Mesendoderm (in vitro differentiated cells): ENCODE measurements at regions not wholly inside any gene's neighbourhood (a gene's known extent, or its start where the extent isn't known, plus 50 kb on each side); places are given as distances from the start of the nearest gene placed in this dataset.

Experiments
- DNase-seq: peaks from one replicate; pipeline ENCODE4 v3.0.0; 2013
- H2AK5ac ChIP-seq: 2 replicates; pipeline ENCODE4 v1.6.1; 2013; ENCODE audit warnings: low read length, inconsistent platforms
- H2BK120ac ChIP-seq: 2 replicates; pipeline ENCODE4 v1.6.1; 2013; ENCODE audit warnings: low read depth, mild to moderate bottlenecking, low read length, moderate library complexity, mixed read lengths
- H2BK15ac ChIP-seq: replicated peaks from 2 replicates; pipeline ENCODE4 v1.6.1; 2013; ENCODE audit warnings: low read depth, mild to moderate bottlenecking, moderate library complexity
- H2BK5ac ChIP-seq: 2 replicates; pipeline ENCODE4 v1.6.1; 2013; ENCODE audit warnings: low read length, inconsistent platforms
- H3K18ac ChIP-seq: 2 replicates; pipeline ENCODE4 v1.6.1; 2013; ENCODE audit warnings: mild to moderate bottlenecking, low read length, mixed read lengths
- H3K23ac ChIP-seq: one replicate; pipeline ENCODE4 v1.6.1; 2013; ENCODE audit warnings: low read length
- H3K27ac ChIP-seq: 2 replicates; pipeline ENCODE4 v1.5.1; 2013; ENCODE audit warnings: low read depth, mild to moderate bottlenecking, inconsistent platforms, low read length, moderate library complexity
- H3K27me3 ChIP-seq: 2 replicates; pipeline ENCODE4 v1.6.1; 2013; ENCODE audit warnings: low read length, control low read depth, mild to moderate bottlenecking, inconsistent platforms; ENCODE audit not compliant: insufficient read depth, poor library complexity
- H3K36me3 ChIP-seq: 2 replicates; pipeline ENCODE4 v1.6.1; 2013; ENCODE audit warnings: low read length, inconsistent platforms; ENCODE audit not compliant: control insufficient read depth, insufficient read depth
- H3K4ac ChIP-seq: one replicate; pipeline ENCODE4 v1.6.1; 2013; ENCODE audit warnings: low read depth, mild to moderate bottlenecking, low read length, moderate library complexity
- H3K4me1 ChIP-seq: 2 replicates; pipeline ENCODE4 v1.6.1; 2013; ENCODE audit warnings: low read depth, low read length, inconsistent platforms; ENCODE audit not compliant: control insufficient read depth
- H3K4me2 ChIP-seq: 2 replicates; pipeline ENCODE4 v1.6.1; 2013; ENCODE audit warnings: low read length
- H3K4me3 ChIP-seq: 2 replicates; pipeline ENCODE4 v1.5.1; 2013; ENCODE audit warnings: mild to moderate bottlenecking, low read length
- H3K56ac ChIP-seq: one replicate; pipeline ENCODE4 v1.6.1; 2013; ENCODE audit warnings: low read length
- H3K79me1 ChIP-seq: 2 replicates; pipeline ENCODE4 v1.6.1; 2013; ENCODE audit warnings: low read length, inconsistent platforms
- H3K79me2 ChIP-seq: 2 replicates; pipeline ENCODE4 v1.6.1; 2013; ENCODE audit warnings: mild to moderate bottlenecking, low read length; ENCODE audit not compliant: control insufficient read depth, insufficient read depth
- H3K9ac ChIP-seq: 2 replicates; pipeline ENCODE4 v1.6.1; 2013; ENCODE audit warnings: low read length, inconsistent platforms
- H4K5ac ChIP-seq: one replicate; pipeline ENCODE4 v1.6.1; 2013; ENCODE audit warnings: low read length
- H4K8ac ChIP-seq: one replicate; pipeline ENCODE4 v1.6.1; 2013; ENCODE audit warnings: low read depth, mild to moderate bottlenecking, control low read depth, low read length, moderate library complexity
- WGBS: extraction: QIAGEN DNeasy Blood & Tissue Kit; methylation state at CpG from one replicate; pipeline ENCODE4 v1.1.7; 2013; ENCODE audit warnings: low lambda C conversion rate, missing lambda C conversion rate; ENCODE audit not compliant: insufficient coverage; ENCODE audit errors: extremely low coverage; 5-methylcytosine and 5-hydroxymethylcytosine counted together

GRCh38 chr14:51145246-51145645 is 50.3 kb upstream of the TRIM9 start:
- no peak overlapping the region for H2BK120ac ChIP-seq
- no peak overlapping the region for H3K9ac ChIP-seq
- H3K4me2 ChIP-seq = no peak overlapping the region
- H3K56ac ChIP-seq = no peak overlapping the region
- H3K79me1 ChIP-seq = no peaks in the 10 kb centered on the region
- WGBS = no CpG with 5 or more reads among the region's 2 CpGs
- H4K8ac ChIP-seq = no peak overlapping the region
- no peak overlapping the region for H4K5ac ChIP-seq
- no peak overlapping the region for H2BK5ac ChIP-seq
- H3K4me3 ChIP-seq = no peak overlapping the region
- no peak overlapping the region for H3K27ac ChIP-seq
- H3K18ac ChIP-seq = no peak overlapping the region
- no peaks in the 10 kb centered on the region for H3K79me2 ChIP-seq
- no peaks in the 10 kb centered on the region for H3K36me3 ChIP-seq
- no peak overlapping the region for H2BK15ac ChIP-seq
- H3K23ac ChIP-seq = no peak overlapping the region
- H3K27me3 ChIP-seq = no peaks in the 10 kb centered on the region
- H3K4ac ChIP-seq = no peak overlapping the region
- no peak for DNase-seq
- no peaks in the 10 kb centered on the region for H3K4me1 ChIP-seq
- H2AK5ac ChIP-seq = no peak overlapping the region

DNA sequence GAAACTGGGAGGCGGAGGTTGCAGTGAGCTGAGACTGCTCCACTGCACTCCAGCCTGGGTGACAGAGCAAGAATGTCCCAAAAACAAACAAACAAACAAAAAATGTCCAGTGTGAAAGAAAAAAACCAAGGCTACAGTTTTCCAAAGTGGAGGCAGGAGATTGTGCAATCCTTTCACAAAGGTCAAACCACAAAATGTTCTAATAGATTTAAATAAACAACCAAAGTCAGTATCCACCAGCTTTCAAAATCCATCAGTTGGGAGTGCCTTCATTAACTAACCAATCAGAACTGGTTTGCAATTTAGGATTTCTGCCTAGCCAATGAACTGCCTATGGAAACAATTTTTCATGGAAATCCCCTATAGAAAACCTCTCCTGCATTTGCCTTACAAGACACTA is 52.3 kb upstream of the TRIM9 start:
- Histone ChIP-seq H3K56ac (no peak overlapping the region), H3K36me3 (no peaks in the 10 kb centered on the region), H2AK5ac (no peak overlapping the region), H3K27ac (no peak overlapping the region), H3K9ac (no peak overlapping the region), H4K5ac (no peak overlapping the region), H3K4me3 (no peak overlapping the region), H3K23ac (no peak overlapping the region), H3K79me1 (no peaks in the 10 kb centered on the region), H4K8ac (no peak overlapping the region), H3K79me2 (no peaks in the 10 kb centered on the region), H3K18ac (no peak overlapping the region), H2BK5ac (no peak overlapping the region), H3K4ac (no peak overlapping the region), H3K27me3 (no peaks in the 10 kb centered on the region), H3K4me1 (no peaks in the 10 kb centered on the region), H2BK15ac (no peak overlapping the region), H3K4me2 (no peak overlapping the region), H2BK120ac (no peak overlapping the region)
- no peak for DNase-seq
- no CpG with 5 or more reads among the region's 1 CpG for WGBS

DNA sequence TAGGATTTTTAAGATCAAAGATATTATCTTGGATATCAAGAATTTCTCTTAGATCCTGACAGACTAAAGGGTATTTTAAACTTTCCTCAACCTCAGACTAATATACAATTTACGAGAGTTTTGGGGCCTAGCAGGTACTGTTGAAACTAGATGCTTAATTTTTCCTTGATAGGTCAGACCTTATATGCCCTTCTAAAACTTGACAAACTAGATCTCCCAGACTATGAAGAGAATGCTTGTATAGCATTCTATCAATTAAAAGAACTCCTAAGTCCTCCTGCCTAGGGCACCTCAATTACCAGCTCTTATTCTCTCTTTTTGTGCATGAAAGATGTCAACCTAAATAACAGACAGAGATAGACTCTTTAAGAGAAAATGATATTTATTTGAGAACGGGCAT is 60.4 kb upstream of the TRIM9 start:
- Histone ChIP-seq H2AK5ac (no peak overlapping the region), H3K23ac (no peak overlapping the region), H3K36me3 (no peaks in the 10 kb centered on the region), H3K9ac (no peak overlapping the region), H2BK5ac (no peak overlapping the region), H3K4me3 (no peak overlapping the region), H4K5ac (no peak overlapping the region), H3K4ac (no peak overlapping the region), H2BK120ac (no peak overlapping the region), H3K4me1 (no peaks in the 10 kb centered on the region), H3K27me3 (no peaks in the 10 kb centered on the region), H3K18ac (no peak overlapping the region), H3K56ac (no peak overlapping the region), H3K79me1 (no peaks in the 10 kb centered on the region), H4K8ac (no peak overlapping the region), H3K4me2 (no peak overlapping the region), H3K27ac (no peak overlapping the region), H3K79me2 (no peaks in the 10 kb centered on the region), H2BK15ac (no peak overlapping the region)
- no CpG with 5 or more reads among the region's 2 CpGs for WGBS
- DNase-seq = no peak

DNA sequence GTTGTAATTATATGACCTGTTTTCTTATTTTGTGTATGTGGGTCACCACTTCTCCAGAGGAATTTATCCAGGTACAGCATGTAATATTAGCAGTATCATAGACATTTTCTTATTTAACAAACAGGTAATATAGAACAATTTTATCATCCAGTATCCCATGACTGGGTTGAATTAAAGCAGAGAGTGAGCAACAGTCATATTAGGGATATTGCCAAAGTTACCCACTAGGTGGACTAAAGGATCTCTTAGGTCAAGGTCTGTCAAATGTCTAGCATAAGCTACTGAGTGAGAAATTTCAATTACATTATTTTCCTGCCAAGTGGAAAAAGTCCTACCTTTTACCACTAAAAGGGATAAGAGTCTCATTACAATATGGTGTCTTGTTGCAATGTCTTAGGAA is 62.1 kb upstream of the TRIM9 start:
- no peaks in the 10 kb centered on the region for H3K36me3 ChIP-seq
- H2BK5ac ChIP-seq = no peak overlapping the region
- H3K79me1 ChIP-seq = no peaks in the 10 kb centered on the region
- H3K56ac ChIP-seq = no peak overlapping the region
- peak; percentile 42 for DNase-seq
- no peak overlapping the region for H3K9ac ChIP-seq
- no peak overlapping the region for H3K4ac ChIP-seq
- no peak overlapping the region for H2BK120ac ChIP-seq
- no peak overlapping the region for H4K5ac ChIP-seq
- H3K4me3 ChIP-seq = no peak overlapping the region
- no peaks in the 10 kb centered on the region for H3K27me3 ChIP-seq
- no peaks in the 10 kb centered on the region for H3K4me1 ChIP-seq
- no peak overlapping the region for H3K27ac ChIP-seq
- no peak overlapping the region for H2BK15ac ChIP-seq
- no peak overlapping the region for H3K23ac ChIP-seq
- H2AK5ac ChIP-seq = no peak overlapping the region
- H4K8ac ChIP-seq = no peak overlapping the region
- no peak overlapping the region for H3K4me2 ChIP-seq
- no peaks in the 10 kb centered on the region for H3K79me2 ChIP-seq
- H3K18ac ChIP-seq = no peak overlapping the region

- Histone ChIP-seq H2BK15ac (no peak overlapping the region), H3K79me1 (no peaks in the 10 kb centered on the region), H3K4me3 (no peak overlapping the region), H4K5ac (no peak overlapping the region), H3K56ac (no peak overlapping the region), H2BK120ac (no peak overlapping the region), H3K79me2 (no peaks in the 10 kb centered on the region), H3K4me1 (no peaks in the 10 kb centered on the region), H3K36me3 (no peaks in the 10 kb centered on the region), H2BK5ac (no peak overlapping the region), H2AK5ac (no peak overlapping the region), H3K4ac (no peak overlapping the region), H3K9ac (no peak overlapping the region), H3K4me2 (no peak overlapping the region), H3K27ac (no peak overlapping the region), H3K18ac (no peak overlapping the region), H4K8ac (no peak overlapping the region), H3K23ac (no peak overlapping the region), H3K27me3 (no peaks in the 10 kb centered on the region)
- no CpG with 5 or more reads among the region's 2 CpGs for WGBS
- no peak for DNase-seq
Observed at GRCh38 chr14:51160871-51161270, 66.0 kb upstream of the TRIM9 start.

- Histone ChIP-seq H3K4ac (no peak overlapping the region), H2BK120ac (no peak overlapping the region), H3K79me2 (no peaks in the 10 kb centered on the region), H3K36me3 (no peaks in the 10 kb centered on the region), H3K56ac (no peak overlapping the region), H3K18ac (no peak overlapping the region), H4K8ac (no peak overlapping the region), H3K79me1 (no peaks in the 10 kb centered on the region), H3K23ac (no peak overlapping the region), H2AK5ac (no peak overlapping the region), H3K9ac (no peak overlapping the region), H2BK15ac (no peak overlapping the region), H3K4me2 (no peak overlapping the region), H3K27ac (no peak overlapping the region), H3K27me3 (no peaks in the 10 kb centered on the region), H4K5ac (no peak overlapping the region), H3K4me1 (no peaks in the 10 kb centered on the region), H2BK5ac (no peak overlapping the region), H3K4me3 (no peak overlapping the region)
- DNase-seq = no peak
- WGBS = no CpG with 5 or more reads among the region's 3 CpGs
Observed at GRCh38 chr14:51165415-51165814, 70.5 kb upstream of the TRIM9 start.
